CD8-positive, alpha-beta memory T cell (primary cell): ENCODE measurements at regions not wholly inside any gene's neighbourhood (a gene's known extent, or its start where the extent isn't known, plus 50 kb on each side); places are given as distances from the start of the nearest gene placed in this dataset.

ENCODE experiments used
- CTCF ChIA-PET: fragments of 350-600 bp; sonication (Branson Sonifier 250); formaldehyde crosslinking; loops from one replicate; lab custom pipeline; 2021; ENCODE audit warnings: antibody characterized with exemption; lab: Charles Lee
- POLR2A ChIA-PET: fragments of 350-600 bp; sonication (Branson Sonifier 250); formaldehyde crosslinking; loops from one replicate; lab custom pipeline; 2021; ENCODE audit warnings: antibody characterized with exemption; lab: Charles Lee
- DNase-seq, 5 donors: peaks; one replicate each; pipeline versions ENCODE4 v3.0.0 to v3.0.0-alpha.2; 2020 to 2022; ENCODE audit warnings: mixed read lengths in 1 of 5
- H3K27ac ChIP-seq: one replicate; pipeline ENCODE4 v1.7.0; 2013; ENCODE audit warnings: low read depth, mild to moderate bottlenecking, low read length, moderate library complexity
- H3K27me3 ChIP-seq: 2 replicates; pipeline ENCODE4 v1.7.0; 2013; ENCODE audit warnings: low read length, mild to moderate bottlenecking; ENCODE audit not compliant: insufficient read depth, poor library complexity, severe bottlenecking
- H3K36me3 ChIP-seq: 2 replicates; pipeline ENCODE4 v1.7.0; 2013; ENCODE audit warnings: mild to moderate bottlenecking, low read length, moderate library complexity; ENCODE audit not compliant: insufficient read depth
- H3K4me1 ChIP-seq: 2 replicates; pipeline ENCODE4 v1.7.0; 2013; ENCODE audit warnings: mild to moderate bottlenecking, low read length, moderate library complexity; ENCODE audit not compliant: insufficient read depth
- H3K4me3 ChIP-seq: 2 replicates; pipeline ENCODE4 v1.7.0; 2013; ENCODE audit warnings: mild to moderate bottlenecking, low read length
- H3K9me3 ChIP-seq: 2 replicates; pipeline ENCODE4 v1.7.0; 2013; ENCODE audit warnings: mild to moderate bottlenecking, low read length
- H3K27ac Mint-ChIP-seq, 8 donors: one replicate each; pipeline ENCODE4 v1.8.0; 2020 to 2021; ENCODE audit warnings: mixed read lengths in 8 of 8, mild to moderate bottlenecking in 6 of 8, inconsistent platforms in 3 of 8, moderate library complexity in 3 of 8
- H3K27me3 Mint-ChIP-seq, 2 donors: one replicate each; pipeline ENCODE4 v1.8.0; 2020 to 2021; ENCODE audit warnings: mixed read lengths in 2 of 2, mild to moderate bottlenecking in 1 of 2, moderate library complexity in 1 of 2
- H3K36me3 Mint-ChIP-seq, 3 donors: one replicate each; pipeline ENCODE4 v1.8.0; 2020 to 2021; ENCODE audit warnings: mixed read lengths in 3 of 3, inconsistent platforms in 1 of 3, mild to moderate bottlenecking in 1 of 3
- H3K4me1 Mint-ChIP-seq, 3 donors: one replicate each; pipeline ENCODE4 v1.8.0; 2020 to 2021; ENCODE audit warnings: mixed read lengths in 3 of 3, inconsistent platforms in 1 of 3, mild to moderate bottlenecking in 1 of 3
- H3K4me3 Mint-ChIP-seq, 7 donors: one replicate each; pipeline ENCODE4 v1.8.0; 2020 to 2021; ENCODE audit warnings: mixed read lengths in 7 of 7, mild to moderate bottlenecking in 6 of 7, moderate library complexity in 4 of 7, inconsistent platforms in 2 of 7
- H3K9me3 Mint-ChIP-seq, 5 donors: one replicate each; pipeline ENCODE4 v1.8.0; 2020 to 2022; ENCODE audit warnings: mixed read lengths in 5 of 5, mild to moderate bottlenecking in 3 of 5, moderate library complexity in 2 of 5, inconsistent platforms in 1 of 5

DNA sequence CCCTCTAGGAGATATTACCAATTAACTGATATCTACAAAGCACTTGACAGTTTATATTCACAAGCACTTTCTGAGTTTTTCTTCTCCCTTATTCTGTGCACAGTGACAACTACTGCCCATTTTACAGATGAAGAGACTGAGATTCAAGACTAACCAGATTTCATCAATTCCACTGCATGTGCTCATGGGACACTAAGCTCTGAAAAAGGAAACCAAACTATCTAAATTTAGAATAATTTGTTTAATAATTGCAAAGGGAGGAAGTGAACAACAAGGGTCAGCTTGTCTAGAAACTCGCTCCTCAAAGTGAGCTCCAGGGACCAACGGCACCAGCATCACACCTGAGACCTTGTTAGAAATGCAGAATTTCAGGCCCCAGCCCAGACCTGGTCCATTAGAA, 50.8 kb upstream of the MYLIP start:
- Histone ChIP-seq H3K27ac (no peak overlapping the region), H3K4me3 (no peak overlapping the region), H3K9me3 (no peaks in the 10 kb centered on the region), H3K27me3 (no peaks in the 10 kb centered on the region), H3K4me1 (no peaks in the 10 kb centered on the region), H3K36me3 (no peaks in the 10 kb centered on the region)
- no peak overlapping the region for H3K4me3 Mint-ChIP-seq
- no peak overlapping the region for H3K27ac Mint-ChIP-seq
- no peaks in the 10 kb centered on the region for H3K9me3 Mint-ChIP-seq
- ChIA-PET POLR2A (no interaction called here), CTCF (no interaction called here)
- DNase-seq: no peak
- H3K27me3 Mint-ChIP-seq: peaks cover 0 to 7% of the 10 kb centered on the region in 2 donors
- no peaks in the 10 kb centered on the region for H3K36me3 Mint-ChIP-seq
- H3K4me1 Mint-ChIP-seq: no peaks in the 10 kb centered on the region

DNA sequence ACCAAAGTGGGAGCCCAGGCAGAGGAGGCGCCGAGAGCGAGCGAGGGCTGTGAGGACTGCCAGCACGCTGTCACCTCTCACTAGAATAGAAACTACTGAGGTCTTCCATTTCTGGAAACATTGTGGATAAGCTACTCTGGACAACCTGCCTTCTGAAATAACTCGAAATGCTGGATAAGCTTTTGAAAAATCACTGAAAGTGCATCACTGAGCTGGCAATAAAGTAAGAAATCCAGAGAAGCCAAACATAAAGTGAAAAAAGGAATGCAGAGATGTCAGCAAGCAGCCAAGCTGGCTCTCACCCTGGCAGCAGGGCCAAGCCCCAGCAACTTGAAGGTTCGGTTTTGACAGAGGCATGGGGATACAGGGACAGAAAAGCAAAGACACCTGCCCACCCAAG, 59.2 kb upstream of the MYLIP start:
- no peaks in the 10 kb centered on the region for H3K4me1 Mint-ChIP-seq
- ChIA-PET POLR2A (no interaction called here), CTCF (no interaction called here)
- H3K4me3 ChIP-seq: no peak overlapping the region
- H3K27ac Mint-ChIP-seq: no peak overlapping the region
- no peaks in the 10 kb centered on the region for H3K4me1 ChIP-seq
- H3K27ac ChIP-seq: no peak overlapping the region
- no peak for DNase-seq
- H3K9me3 Mint-ChIP-seq: no peaks in the 10 kb centered on the region
- peaks cover 3 to 40% of the 10 kb centered on the region in 2 donors for H3K27me3 Mint-ChIP-seq
- H3K36me3 Mint-ChIP-seq: no peaks in the 10 kb centered on the region
- H3K36me3 ChIP-seq: no peaks in the 10 kb centered on the region
- H3K4me3 Mint-ChIP-seq: no peak overlapping the region
- H3K27me3 ChIP-seq: no peaks in the 10 kb centered on the region
- H3K9me3 ChIP-seq: no peaks in the 10 kb centered on the region

DNA sequence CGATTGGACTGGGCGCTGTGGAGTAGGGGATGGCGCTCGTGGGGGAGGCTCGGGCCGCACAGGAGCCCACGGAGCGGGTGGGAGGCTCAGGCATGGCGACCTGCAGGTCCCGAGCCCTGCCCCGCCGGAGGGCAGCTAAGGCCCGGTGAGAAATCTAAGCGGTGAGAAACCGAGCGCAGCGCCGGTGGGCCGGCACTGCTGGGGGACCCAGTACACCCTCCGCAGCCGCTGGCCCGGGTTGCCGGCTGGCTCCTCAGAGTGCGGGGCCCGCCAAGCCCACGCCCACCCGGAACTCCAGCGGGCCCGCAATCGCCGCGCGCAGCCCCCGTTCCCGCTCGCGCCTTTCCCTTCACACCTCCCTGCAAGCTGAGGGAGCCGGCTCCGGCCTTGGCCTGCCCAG, 59.7 kb upstream of the MYLIP start:
- Mint-ChIP-seq H3K4me3 (no peak overlapping the region), H3K4me1 (no peaks in the 10 kb centered on the region), H3K36me3 (no peaks in the 10 kb centered on the region), H3K27ac (no peak overlapping the region), H3K9me3 (no peaks in the 10 kb centered on the region), H3K27me3 (peaks cover 3 to 40% of the 10 kb centered on the region in 2 donors)
- H3K27me3 ChIP-seq: no peaks in the 10 kb centered on the region
- H3K4me3 ChIP-seq: no peak overlapping the region
- ChIA-PET POLR2A (no interaction called here), CTCF (no interaction called here)
- no peaks in the 10 kb centered on the region for H3K36me3 ChIP-seq
- no peaks in the 10 kb centered on the region for H3K9me3 ChIP-seq
- H3K27ac ChIP-seq: no peak overlapping the region
- DNase-seq: no peak
- H3K4me1 ChIP-seq: no peaks in the 10 kb centered on the region

DNA sequence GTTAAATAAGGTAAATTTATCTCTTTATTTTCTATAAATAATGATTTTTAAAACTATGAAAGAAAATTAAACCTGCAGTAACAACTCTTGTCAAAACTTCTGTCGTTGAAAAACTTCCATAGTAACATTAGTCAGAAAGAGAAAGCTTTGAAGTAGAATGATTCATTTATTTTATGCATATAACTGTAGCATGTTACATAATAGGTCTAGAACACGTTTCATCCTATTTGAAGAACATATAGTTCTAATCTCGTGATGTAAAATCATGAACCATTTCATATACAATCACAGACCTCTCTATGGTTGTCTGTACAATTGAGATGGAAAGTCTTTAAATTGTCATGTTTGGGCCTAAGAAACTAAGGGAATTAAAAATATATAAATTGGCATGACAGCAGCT, 61.3 kb upstream of the MYLIP start:
- no peak for DNase-seq
- Histone ChIP-seq H3K27ac (no peak overlapping the region), H3K4me1 (no peaks in the 10 kb centered on the region), H3K36me3 (no peaks in the 10 kb centered on the region), H3K9me3 (no peaks in the 10 kb centered on the region), H3K4me3 (no peak overlapping the region), H3K27me3 (no peaks in the 10 kb centered on the region)
- Mint-ChIP-seq H3K27ac (no peak overlapping the region), H3K9me3 (no peaks in the 10 kb centered on the region), H3K27me3 (peaks cover 6 to 29% of the 10 kb centered on the region in 2 donors), H3K4me3 (no peak overlapping the region), H3K36me3 (no peaks in the 10 kb centered on the region), H3K4me1 (no peaks in the 10 kb centered on the region)
- ChIA-PET POLR2A (no interaction called here), CTCF (no interaction called here)

DNA sequence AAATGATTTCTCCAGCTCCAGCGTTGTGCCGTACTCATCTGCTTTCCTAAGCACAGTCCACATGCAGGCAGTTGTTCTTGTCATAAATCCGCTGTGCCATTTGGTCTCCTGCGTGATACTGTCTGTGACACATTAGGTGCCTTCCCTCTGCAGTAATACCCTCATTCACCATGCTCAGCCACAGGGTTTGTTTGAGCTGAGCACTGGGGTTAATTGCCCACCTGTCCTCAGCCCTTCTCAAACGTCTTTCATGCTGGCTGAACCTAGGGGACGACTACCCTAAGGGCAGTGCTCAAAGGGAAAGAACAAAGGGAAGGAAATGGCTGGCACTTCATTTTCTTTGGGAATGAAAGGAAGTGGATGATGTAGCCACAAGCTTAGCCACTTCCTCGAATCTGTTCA, 64.2 kb upstream of the MYLIP start:
- ChIA-PET POLR2A (no interaction called here), CTCF (no interaction called here)
- no peak overlapping the region for H3K4me3 ChIP-seq
- Mint-ChIP-seq H3K9me3 (no peaks in the 10 kb centered on the region), H3K4me3 (no peak overlapping the region), H3K4me1 (peaks cover 0 to 3% (median 0%) of the 10 kb centered on the region in 3 donors), H3K27me3 (peaks cover 6 to 20% of the 10 kb centered on the region in 2 donors), H3K27ac (no peak overlapping the region), H3K36me3 (peaks cover 0 to 1% (median 0%) of the 10 kb centered on the region in 3 donors)
- H3K27me3 ChIP-seq: no peaks in the 10 kb centered on the region
- no peaks in the 10 kb centered on the region for H3K9me3 ChIP-seq
- no peak overlapping the region for H3K27ac ChIP-seq
- H3K36me3 ChIP-seq: no peaks in the 10 kb centered on the region
- DNase-seq: no peak
- no peaks in the 10 kb centered on the region for H3K4me1 ChIP-seq

DNA sequence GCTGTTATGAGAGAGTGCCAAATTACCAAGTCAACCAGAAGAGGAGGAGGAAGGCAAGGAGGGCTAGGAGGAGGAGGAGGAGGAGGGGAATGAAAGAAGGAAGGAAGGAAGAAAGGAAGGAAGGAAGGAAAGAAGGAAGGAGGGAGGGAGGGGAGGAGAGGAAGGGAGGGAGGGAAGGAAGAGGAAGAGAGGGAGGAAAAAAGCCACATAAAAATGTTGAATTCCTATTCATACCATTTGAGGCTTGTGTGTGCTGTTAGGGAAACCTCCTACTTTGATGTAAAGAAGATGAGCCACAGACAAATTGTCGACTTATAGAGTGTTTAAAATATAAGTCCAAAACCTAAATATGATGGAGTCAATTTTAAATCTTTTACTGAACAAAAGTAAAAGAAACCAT, 65.3 kb upstream of the MYLIP start:
- Mint-ChIP-seq H3K36me3 (peaks cover 0 to 1% (median 0%) of the 10 kb centered on the region in 3 donors), H3K27ac (no peak overlapping the region), H3K4me1 (peaks cover 0 to 3% (median 0%) of the 10 kb centered on the region in 3 donors), H3K27me3 (peaks cover 6 to 24% of the 10 kb centered on the region in 2 donors), H3K4me3 (no peak overlapping the region), H3K9me3 (no peaks in the 10 kb centered on the region)
- Histone ChIP-seq H3K27me3 (no peaks in the 10 kb centered on the region), H3K27ac (no peak overlapping the region), H3K36me3 (no peaks in the 10 kb centered on the region), H3K4me1 (no peaks in the 10 kb centered on the region), H3K9me3 (no peaks in the 10 kb centered on the region), H3K4me3 (no peak overlapping the region)
- DNase-seq: no peak
- ChIA-PET POLR2A (no interaction called here), CTCF (no interaction called here)

DNA sequence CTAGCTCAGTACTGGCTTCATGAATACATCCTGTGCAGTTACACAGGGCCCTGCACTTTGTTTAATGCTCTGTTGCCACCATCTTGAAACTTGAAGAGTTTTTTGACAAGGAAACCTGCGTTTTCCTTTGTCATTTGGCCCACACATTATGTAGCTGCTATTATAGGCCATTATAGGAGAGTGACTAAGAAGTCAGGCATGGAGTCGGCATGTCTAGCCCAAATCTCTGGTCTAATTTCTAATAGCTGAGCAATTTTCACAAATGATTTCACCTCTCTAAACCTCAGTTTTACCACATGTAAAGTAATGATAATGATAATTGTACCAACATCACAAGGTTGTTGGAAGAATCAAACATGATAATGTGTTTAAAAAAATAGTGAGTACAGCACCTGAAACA, 67.1 kb upstream of the MYLIP start:
- Histone ChIP-seq H3K27ac (no peak overlapping the region), H3K27me3 (no peaks in the 10 kb centered on the region), H3K4me1 (no peaks in the 10 kb centered on the region), H3K9me3 (no peaks in the 10 kb centered on the region), H3K4me3 (no peak overlapping the region), H3K36me3 (no peaks in the 10 kb centered on the region)
- H3K27me3 Mint-ChIP-seq: peaks cover 14 to 29% of the 10 kb centered on the region in 2 donors
- no peak overlapping the region for H3K27ac Mint-ChIP-seq
- H3K36me3 Mint-ChIP-seq: peaks cover 0 to 1% (median 0%) of the 10 kb centered on the region in 3 donors
- peaks cover 0 to 3% (median 0%) of the 10 kb centered on the region in 3 donors for H3K4me1 Mint-ChIP-seq
- no peak overlapping the region for H3K4me3 Mint-ChIP-seq
- CTCF ChIA-PET: no interaction called here
- H3K9me3 Mint-ChIP-seq: peaks cover 0 to 2% (median 0%) of the 10 kb centered on the region in 5 donors
- POLR2A ChIA-PET: no interaction called here
- DNase-seq: no peak

DNA sequence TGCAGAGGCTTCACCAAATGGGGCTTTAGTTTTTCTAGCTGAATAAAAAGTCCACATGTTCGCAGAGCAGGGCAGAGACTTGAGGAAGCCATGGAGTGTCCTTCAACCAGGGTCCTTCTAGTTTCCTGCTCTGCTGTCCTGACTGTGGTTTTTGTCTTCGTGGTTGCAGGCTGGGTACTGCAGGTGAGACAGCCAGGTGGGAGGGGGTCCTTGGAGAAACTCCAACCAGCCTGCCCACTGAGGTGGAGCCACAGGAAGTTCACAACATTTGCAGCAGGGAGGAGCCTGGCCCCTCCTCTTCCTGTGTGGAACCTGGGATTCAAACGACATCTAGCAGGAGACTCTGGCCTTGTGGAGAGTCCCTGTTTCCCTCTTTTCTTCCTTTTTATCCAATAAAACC, 68.8 kb upstream of the MYLIP start:
- H3K9me3 Mint-ChIP-seq: peaks cover 0 to 2% (median 0%) of the 10 kb centered on the region in 5 donors
- Histone ChIP-seq H3K4me1 (no peaks in the 10 kb centered on the region), H3K4me3 (no peak overlapping the region), H3K36me3 (no peaks in the 10 kb centered on the region), H3K27ac (no peak overlapping the region), H3K27me3 (no peaks in the 10 kb centered on the region), H3K9me3 (no peaks in the 10 kb centered on the region)
- CTCF ChIA-PET: no interaction called here
- H3K36me3 Mint-ChIP-seq: peaks cover 0 to 1% (median 0%) of the 10 kb centered on the region in 3 donors
- H3K27ac Mint-ChIP-seq: no peak overlapping the region
- POLR2A ChIA-PET: no interaction called here
- no peak overlapping the region for H3K4me3 Mint-ChIP-seq
- peaks cover 16 to 19% of the 10 kb centered on the region in 2 donors for H3K27me3 Mint-ChIP-seq
- peaks cover 0 to 9% (median 0%) of the 10 kb centered on the region in 3 donors for H3K4me1 Mint-ChIP-seq
- DNase-seq: no peak

DNA sequence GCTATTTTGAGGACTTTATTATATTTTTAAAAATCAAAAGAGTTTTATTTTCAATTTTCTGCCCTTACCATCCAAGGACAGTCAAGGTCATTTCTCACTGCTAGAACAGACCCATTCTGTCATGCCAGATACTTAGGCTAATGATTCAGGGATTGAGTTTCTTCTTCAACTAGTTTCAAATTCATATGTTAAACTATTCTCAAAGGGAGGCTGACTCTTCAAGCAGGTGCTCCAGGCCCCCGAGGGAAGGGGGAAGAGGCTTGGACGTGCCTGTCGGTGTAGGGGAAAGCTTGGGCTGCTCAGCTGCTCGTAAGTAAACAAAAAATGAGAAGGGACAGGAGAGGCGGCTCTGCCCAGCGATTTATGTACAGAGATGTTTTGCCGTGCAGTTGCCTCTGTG, 69.4 kb upstream of the MYLIP start:
- no peak overlapping the region for H3K27ac Mint-ChIP-seq
- no peaks in the 10 kb centered on the region for H3K4me1 ChIP-seq
- no peaks in the 10 kb centered on the region for H3K9me3 ChIP-seq
- H3K36me3 Mint-ChIP-seq: peaks cover 0 to 1% (median 0%) of the 10 kb centered on the region in 3 donors
- H3K4me1 Mint-ChIP-seq: peaks cover 0 to 9% (median 0%) of the 10 kb centered on the region in 3 donors
- H3K27me3 ChIP-seq: no peaks in the 10 kb centered on the region
- H3K27me3 Mint-ChIP-seq: peaks cover 12 to 17% of the 10 kb centered on the region in 2 donors
- H3K4me3 Mint-ChIP-seq: no peak overlapping the region
- ChIA-PET CTCF (no interaction called here), POLR2A (no interaction called here)
- DNase-seq: no peak
- H3K36me3 ChIP-seq: no peaks in the 10 kb centered on the region
- H3K27ac ChIP-seq: no peak overlapping the region
- H3K4me3 ChIP-seq: no peak overlapping the region
- peaks cover 0 to 2% (median 0%) of the 10 kb centered on the region in 5 donors for H3K9me3 Mint-ChIP-seq
